Ovary (tissue), 7 donors: ENCODE measurements at regions not wholly inside any gene's neighbourhood (a gene's known extent, or its start where the extent isn't known, plus 50 kb on each side); places are given as distances from the start of the nearest gene placed in this dataset.

Experiments used
- DNase-seq, 5 donors: peaks; one replicate each; pipeline ENCODE4 v3.0.0-alpha.2; 2019 to 2020
- H3K27ac ChIP-seq, 2 donors: fragments of 200-600 bp; one replicate each; pipeline versions ENCODE4 v1.5.1 to v1.8.0; 2019 to 2022
- H3K27me3 ChIP-seq: fragments of 200-600 bp; one replicate; pipeline ENCODE4 v1.8.0; 2022
- H3K36me3 ChIP-seq: fragments of 200-600 bp; sonication (generic); one replicate; pipeline ENCODE4 v1.5.1; 2019
- H3K4me1 ChIP-seq: one replicate; pipeline ENCODE4 v1.8.1; 2013; ENCODE audit warnings: mild to moderate bottlenecking, moderate library complexity; ENCODE audit not compliant: insufficient read depth
- H3K4me3 ChIP-seq: fragments of 200-600 bp; sonication (generic); one replicate; pipeline ENCODE4 v1.5.1; 2017
- H3K9me3 ChIP-seq, 2 donors: fragments of 200-600 bp in 1 of 2; sonication (generic) in 1 of 2; one replicate each; pipeline versions ENCODE4 v1.5.1 to v1.8.1; 2013 to 2019; ENCODE audit warnings: mild to moderate bottlenecking in 1 of 2, moderate library complexity in 1 of 2
- EP300 ChIP-seq: sonication (generic); formaldehyde crosslinking; IDR thresholded peaks from one replicate; pipeline ENCODE4 v1.6.1; 2017; ENCODE audit warnings: antibody characterized with exemption
- POLR2A ChIP-seq: fragments of 450-650 bp; IDR thresholded peaks from one replicate; pipeline ENCODE4 v1.6.1; 2017; ENCODE audit warnings: antibody characterized with exemption, mild to moderate bottlenecking, moderate library complexity
- WGBS, 3 donors: extraction: QIAGEN DNeasy Blood & Tissue Kit in 1 of 3; methylation state at CpG; one replicate each; pipeline versions ENCODE4 v1.1.5 to v1.1.7; 2013 to 2017; 5-methylcytosine and 5-hydroxymethylcytosine counted together
- intact Hi-C, 4 donors: fragments of 100-400 bp; cut with DNase I; formaldehyde crosslinking; loops; one replicate each; pipeline versions ENCODE4 v1.11.0 to v1.15.1; 2022 to 2023
- TF ChIP-seq, protein P1 (sequence below), 3 donors: fragments of 450-650 bp in 2 of 3; fragments of 200-600 bp in 1 of 3; IDR thresholded peaks; one replicate each; pipeline versions ENCODE4 v1.5.1 to v1.8.0; 2016 to 2022; ENCODE audit warnings: antibody characterized with exemption in 3 of 3, mild to moderate bottlenecking in 1 of 3
- donor health status: DM: no; HTN: no; CAD: no; lungs with moderate emphysema.
- donor health status: DM: no; HTN: no; CAD: no.
- donor health status: Bipolar disorder and iron deficiency.
- donor health status: DM: no; HTN: no; CAD: no.
- donor health status: DM: yes; HTN: yes; CAD: no.

DNA sequence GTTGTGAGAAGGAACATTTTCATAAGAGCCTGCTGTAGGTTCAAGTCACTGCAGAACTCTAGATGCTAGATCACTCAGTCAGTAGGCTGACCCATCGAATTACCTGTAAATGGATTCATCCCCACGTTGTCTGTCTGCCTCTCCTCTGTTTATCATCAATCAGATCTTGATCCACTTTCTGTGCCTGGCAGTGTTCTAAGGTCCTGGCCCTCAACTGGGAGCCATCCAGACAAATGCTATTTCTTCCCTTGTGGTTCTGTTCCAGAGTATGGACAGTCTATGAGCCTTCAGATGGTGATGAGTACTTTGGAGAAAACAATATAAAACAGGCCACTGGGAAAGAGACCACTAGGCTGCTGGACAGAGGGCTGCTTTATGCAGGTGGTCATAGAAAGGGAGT, 699.4 kb upstream of the TMEM132C start:
- H3K4me3 ChIP-seq, result no peak overlapping the region
- H3K4me1 ChIP-seq, result no peaks in the 10 kb centered on the region
- no peak for DNase-seq
- H3K36me3 ChIP-seq, result no peaks in the 10 kb centered on the region
- H3K9me3 ChIP-seq, result no peaks in the 10 kb centered on the region
- no peak overlapping the region for H3K27ac ChIP-seq
- WGBS, 3 donors, result 40 to 65% (median 61%) methylated on average over 2 of the region's 2 CpGs
- TF ChIP-seq, protein P1, sequence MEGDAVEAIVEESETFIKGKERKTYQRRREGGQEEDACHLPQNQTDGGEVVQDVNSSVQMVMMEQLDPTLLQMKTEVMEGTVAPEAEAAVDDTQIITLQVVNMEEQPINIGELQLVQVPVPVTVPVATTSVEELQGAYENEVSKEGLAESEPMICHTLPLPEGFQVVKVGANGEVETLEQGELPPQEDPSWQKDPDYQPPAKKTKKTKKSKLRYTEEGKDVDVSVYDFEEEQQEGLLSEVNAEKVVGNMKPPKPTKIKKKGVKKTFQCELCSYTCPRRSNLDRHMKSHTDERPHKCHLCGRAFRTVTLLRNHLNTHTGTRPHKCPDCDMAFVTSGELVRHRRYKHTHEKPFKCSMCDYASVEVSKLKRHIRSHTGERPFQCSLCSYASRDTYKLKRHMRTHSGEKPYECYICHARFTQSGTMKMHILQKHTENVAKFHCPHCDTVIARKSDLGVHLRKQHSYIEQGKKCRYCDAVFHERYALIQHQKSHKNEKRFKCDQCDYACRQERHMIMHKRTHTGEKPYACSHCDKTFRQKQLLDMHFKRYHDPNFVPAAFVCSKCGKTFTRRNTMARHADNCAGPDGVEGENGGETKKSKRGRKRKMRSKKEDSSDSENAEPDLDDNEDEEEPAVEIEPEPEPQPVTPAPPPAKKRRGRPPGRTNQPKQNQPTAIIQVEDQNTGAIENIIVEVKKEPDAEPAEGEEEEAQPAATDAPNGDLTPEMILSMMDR (IDR thresholded peaks at IDR 0.05), result no peak
- TF ChIP-seq POLR2A (no peak), EP300 (no peak)
- intact Hi-C loops, result no loop called here
- no peaks in the 10 kb centered on the region for H3K27me3 ChIP-seq

DNA sequence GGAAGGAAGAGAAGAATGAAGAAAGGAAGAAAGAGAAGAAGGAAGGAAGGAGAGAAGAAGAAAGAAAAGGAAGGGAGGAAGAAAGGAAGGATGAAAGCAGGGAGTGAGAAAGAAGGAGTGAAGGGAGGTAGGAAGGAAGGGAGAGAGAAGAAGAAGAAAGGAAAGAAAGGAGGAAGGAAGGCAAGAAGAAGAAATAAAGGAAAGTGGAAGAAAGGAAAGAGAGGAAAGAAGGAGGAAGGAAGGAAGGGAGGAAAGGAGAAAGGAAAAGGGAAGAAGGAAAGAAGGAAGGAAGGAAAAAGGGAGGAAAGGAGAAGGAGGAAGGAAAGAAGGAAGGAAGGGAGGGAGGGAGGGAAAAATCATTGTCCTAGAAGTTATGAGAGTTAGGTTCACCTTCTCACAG, 696.6 kb upstream of the TMEM132C start:
- intact Hi-C loops, result no loop called here
- TF ChIP-seq, protein P1 (IDR thresholded peaks at IDR 0.05), result no peak
- no peak for TF ChIP-seq POLR2A
- no peak for TF ChIP-seq EP300
- Histone ChIP-seq H3K27me3 (no peaks in the 10 kb centered on the region), H3K4me1 (no peaks in the 10 kb centered on the region), H3K36me3 (no peaks in the 10 kb centered on the region), H3K4me3 (no peak overlapping the region), H3K27ac (no peak overlapping the region), H3K9me3 (no peaks in the 10 kb centered on the region)
- DNase-seq, result no peak

DNA sequence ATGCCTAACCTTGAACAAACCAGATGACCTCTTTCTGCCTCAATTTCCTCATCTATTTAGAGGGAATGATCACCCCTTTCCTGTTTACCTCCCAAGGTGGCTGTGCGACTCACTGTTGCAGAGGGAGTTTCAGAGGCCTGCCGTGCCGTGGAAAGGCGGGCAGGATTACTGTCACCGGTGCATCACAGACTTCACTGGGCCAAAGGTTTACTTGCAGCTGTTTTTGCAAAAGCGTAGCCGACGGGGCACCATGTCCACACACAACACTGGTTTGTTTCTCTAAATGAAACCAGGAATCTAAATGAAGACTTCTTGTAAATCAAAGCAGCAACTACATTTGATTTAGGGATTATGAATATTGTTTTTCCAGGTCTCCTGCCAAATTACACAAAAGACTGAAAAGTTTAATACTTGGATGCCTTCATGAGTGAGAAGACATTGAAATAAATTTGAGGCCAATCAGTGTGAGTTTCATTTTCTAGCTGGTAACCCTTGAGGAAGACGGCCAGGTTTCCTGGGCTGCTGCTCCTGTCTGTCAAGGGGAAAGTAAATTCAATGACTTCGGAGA, 696.1 kb upstream of the TMEM132C start:
- H3K27ac ChIP-seq, result no peak overlapping the region
- no peak for DNase-seq
- WGBS, 3 donors, result 69 to 72% (median 71%) methylated on average over 10 of the region's 10 CpGs

DNA sequence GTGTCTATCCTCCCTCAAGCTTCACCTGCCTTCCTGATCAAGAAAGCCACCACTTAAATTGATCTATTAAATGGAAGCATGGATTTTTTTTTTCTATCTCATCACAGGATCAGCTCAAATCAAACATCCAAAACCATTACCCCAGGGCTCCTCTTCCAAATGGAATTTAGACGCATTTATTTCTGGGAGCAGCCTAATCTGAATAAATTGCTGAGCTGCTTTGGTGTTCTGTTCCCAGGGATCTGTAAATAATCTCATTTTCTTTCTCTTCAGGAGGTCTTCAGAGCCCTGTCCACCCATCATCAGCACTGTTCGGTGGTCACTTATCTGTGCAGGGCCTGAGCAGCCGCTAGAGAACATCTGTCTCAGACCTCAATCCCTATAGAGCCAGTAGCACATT, 695.4 kb upstream of the TMEM132C start:
- intact Hi-C loops, result no loop called here
- 62 to 79% (median 67%) methylated on average over 3 of the region's 3 CpGs for WGBS, 3 donors
- DNase-seq, result no peak
- Histone ChIP-seq H3K27ac (no peak overlapping the region), H3K4me3 (no peak overlapping the region), H3K9me3 (no peaks in the 10 kb centered on the region), H3K36me3 (no peaks in the 10 kb centered on the region), H3K4me1 (no peaks in the 10 kb centered on the region), H3K27me3 (no peaks in the 10 kb centered on the region)
- TF ChIP-seq, protein P1 (IDR thresholded peaks at IDR 0.05), result no peak
- TF ChIP-seq POLR2A (no peak), EP300 (no peak)

More for the DNA sequence above, 696.1 kb upstream of the TMEM132C start:
- TF ChIP-seq EP300, result no peak
- TF ChIP-seq, protein P1 (IDR thresholded peaks at IDR 0.05), result no peak
- no peak for TF ChIP-seq POLR2A
- H3K27me3 ChIP-seq, result no peaks in the 10 kb centered on the region
- no peaks in the 10 kb centered on the region for H3K36me3 ChIP-seq
- no peaks in the 10 kb centered on the region for H3K4me1 ChIP-seq
- H3K4me3 ChIP-seq, result no peak overlapping the region
- intact Hi-C loops, result no loop called here
- no peaks in the 10 kb centered on the region for H3K9me3 ChIP-seq
